Non-pigmented ciliary epithelial cell (primary cell): ENCODE measurements at regions not wholly inside any gene's neighbourhood (a gene's known extent, or its start where the extent isn't known, plus 50 kb on each side); places are given as distances from the start of the nearest gene placed in this dataset.

Source experiments
- DNase-seq: peaks from one replicate; pipeline ENCODE4 v3.0.0-alpha.2; 2010; ENCODE audit warnings: low read depth

DNA sequence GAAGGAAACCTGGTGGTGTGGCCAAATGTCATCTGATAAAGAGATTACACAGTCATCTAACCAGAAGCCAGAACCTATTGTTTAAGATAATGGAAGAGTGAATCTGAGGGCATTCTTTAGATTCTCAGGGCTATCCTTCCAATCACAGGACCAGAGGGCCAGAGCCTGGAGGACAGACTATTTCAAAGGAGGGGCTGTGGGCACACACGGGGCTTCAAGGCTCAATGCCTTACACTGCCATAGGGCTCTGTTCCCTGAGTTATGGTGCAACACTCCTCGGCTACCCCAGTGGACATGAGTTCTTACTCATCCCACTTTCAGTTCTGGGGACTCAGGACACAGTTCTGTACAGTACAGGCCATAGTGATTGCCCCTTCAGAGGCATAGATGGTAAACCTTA, 343.9 kb upstream of the ALCAM start:
- no peak for DNase-seq

GRCh38 chr3:105030211-105030610, 336.5 kb upstream of the ALCAM start:
- no peak for DNase-seq

DNA sequence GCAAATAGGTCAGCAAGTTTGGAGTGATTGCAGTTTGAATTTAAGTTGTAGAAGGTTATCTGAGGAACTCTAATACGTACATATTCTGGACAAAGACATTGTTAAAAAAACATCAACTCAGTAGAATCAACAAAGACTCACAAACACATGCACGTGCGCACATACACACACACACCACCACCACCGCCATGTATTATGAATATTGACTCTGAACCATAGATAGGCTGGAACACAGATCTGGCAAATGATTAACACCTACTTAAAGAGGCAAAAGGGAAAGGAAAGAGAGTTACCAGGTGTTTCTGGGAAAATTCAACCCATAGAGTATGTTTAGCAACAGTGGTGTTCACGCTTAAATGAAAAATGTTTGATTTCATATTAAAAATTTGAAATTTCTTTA, 334.2 kb upstream of the ALCAM start:
- no peak for DNase-seq

- no peak for DNase-seq
Measured at GRCh38 chr3:105033081-105033480, 333.6 kb upstream of the ALCAM start.

GRCh38 chr3:105039004-105039403, 327.7 kb upstream of the ALCAM start:
- no peak for DNase-seq

DNA sequence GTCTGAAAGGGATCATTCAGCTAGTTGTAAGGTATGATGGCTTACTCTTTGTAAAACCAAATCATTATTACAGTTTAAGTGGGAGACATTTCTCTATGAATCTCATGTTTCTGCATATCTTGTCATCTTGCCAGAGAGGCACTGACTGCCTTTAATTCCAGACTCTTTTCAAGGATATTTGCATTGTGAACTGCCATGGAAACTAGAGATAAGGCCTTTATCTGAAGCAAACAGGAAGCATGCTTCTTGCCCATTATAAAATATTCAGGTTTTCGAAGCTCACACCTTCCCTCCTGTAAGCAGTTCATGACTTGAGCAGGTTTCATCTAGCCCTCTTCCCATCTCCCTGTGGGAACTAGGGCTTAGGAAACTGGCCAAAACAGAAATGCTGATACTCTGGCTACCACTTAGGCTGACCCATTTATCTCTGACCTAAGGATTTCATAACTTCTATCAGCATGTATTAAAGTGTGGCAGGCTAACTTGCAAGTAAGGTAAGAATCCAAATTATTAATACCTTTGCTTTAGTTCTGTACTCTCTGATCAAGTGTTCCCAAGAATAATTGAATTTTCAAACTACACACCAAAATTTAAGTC, 326.6 kb upstream of the ALCAM start:
- peak; percentile 17 for DNase-seq

- DNase-seq, result no peak
Measured at GRCh38 chr3:105042586-105042985, 324.1 kb upstream of the ALCAM start.

- DNase-seq, result no peak
Measured at GRCh38 chr3:105051111-105051510, 315.6 kb upstream of the ALCAM start.

DNA sequence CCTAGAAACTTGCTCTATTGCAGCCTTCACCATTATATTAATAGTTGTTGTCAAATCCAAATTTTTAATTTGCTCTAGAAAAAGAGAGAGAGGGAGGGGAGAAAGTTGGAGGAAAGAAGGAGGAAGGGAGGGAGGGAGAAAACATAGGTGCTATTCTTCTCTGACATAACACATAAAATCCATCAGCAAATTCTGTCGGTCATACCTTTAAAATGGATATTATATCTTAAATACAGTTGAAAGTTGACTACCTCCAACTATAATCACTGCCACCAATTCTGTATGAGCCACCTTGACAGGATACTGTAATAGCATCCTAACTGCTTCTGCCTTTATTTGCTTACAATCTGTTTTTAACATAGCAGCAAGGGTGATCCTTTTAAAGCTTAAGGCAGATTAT, 314.7 kb upstream of the ALCAM start:
- no peak for DNase-seq

DNA sequence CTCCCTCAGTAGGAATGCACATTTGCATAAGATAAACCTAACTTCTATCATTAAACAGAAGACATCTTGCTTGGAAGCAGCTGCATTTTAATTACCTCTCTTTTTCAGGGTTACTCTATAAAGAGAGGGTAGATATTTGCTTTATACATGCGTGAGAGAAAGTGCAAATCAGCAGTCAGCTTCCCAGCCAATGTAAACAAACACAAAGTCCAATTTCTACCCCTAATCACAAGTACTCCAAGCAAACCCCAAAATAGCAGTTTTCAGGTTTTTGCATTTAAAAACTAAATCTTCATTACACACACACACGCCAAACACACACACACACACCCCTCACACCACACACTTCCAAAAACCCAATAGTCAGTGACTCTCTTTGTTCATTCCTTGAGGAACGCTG, 303.9 kb upstream of the ALCAM start:
- DNase-seq, result no peak

- no peak for DNase-seq
Measured at GRCh38 chr3:105065895-105066839, 300.5 kb upstream of the ALCAM start.

- DNase-seq, result no peak
Measured at GRCh38 chr3:105067361-105067760, 299.3 kb upstream of the ALCAM start.

- DNase-seq, result no peak
Measured at GRCh38 chr3:105077060-105077822, 289.5 kb upstream of the ALCAM start.

- DNase-seq, result no peak
Measured at GRCh38 chr3:105083945-105084344, 282.8 kb upstream of the ALCAM start.

- no peak for DNase-seq
Measured at GRCh38 chr3:105085506-105085905, 281.2 kb upstream of the ALCAM start.

- no peak for DNase-seq
Measured at GRCh38 chr3:105093371-105094252, 273.1 kb upstream of the ALCAM start.

DNA sequence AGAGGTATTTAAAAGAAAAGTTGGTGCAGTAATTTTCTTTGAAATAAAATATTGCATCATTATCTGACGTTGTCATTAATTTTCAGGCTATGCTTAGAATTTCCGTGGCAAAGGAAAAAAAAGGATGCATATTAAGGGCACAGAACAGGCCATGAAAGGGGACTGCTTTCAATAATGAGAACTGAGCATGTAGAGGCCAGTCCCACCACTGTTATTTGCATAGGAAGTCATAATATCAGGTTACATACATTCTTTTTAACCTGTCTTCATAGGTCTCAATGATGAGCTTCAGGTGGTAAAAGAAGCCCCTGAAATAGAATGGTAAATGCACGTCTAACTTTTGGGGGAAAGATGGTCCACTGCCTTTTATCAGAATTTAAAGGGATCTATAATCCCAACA, 272.1 kb upstream of the ALCAM start:
- no peak for DNase-seq

DNA sequence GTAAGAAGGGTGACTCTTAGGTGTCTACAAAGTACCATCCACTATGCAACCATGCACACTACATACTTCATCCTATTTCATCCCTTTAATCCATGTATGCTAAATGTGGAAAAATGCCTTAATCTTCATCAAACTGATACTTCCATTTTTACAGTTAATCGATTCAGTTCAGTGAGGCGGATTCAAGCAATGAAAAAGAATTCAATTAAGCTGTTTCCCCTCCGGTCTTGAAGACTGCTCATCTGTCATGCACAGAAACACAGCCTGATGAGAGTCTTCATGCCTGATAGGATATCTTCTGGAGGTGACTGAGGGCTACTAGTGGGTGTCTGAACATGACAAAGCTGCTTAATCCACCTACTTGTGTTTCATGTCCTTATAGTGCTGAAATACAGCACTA, 270.6 kb upstream of the ALCAM start:
- no peak for DNase-seq

DNA sequence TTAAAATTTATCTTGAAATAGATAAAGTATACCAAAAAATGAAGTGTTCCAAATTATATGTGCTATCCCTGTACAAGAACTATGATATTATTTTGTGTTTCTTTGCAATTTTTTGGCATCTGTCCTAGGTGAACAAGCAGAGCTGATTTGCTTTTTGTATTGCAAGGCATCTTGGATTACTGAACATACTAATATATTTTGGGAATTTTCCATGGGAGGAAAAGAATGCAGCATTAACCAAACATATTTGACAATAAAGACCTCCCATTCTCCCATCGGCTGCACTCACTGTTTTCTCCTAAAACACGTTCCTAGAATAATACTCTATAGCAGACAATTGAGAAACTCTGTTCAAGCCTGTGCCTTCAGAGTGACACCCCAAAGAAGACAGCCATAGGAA, 265.1 kb upstream of the ALCAM start:
- DNase-seq, result no peak

DNA sequence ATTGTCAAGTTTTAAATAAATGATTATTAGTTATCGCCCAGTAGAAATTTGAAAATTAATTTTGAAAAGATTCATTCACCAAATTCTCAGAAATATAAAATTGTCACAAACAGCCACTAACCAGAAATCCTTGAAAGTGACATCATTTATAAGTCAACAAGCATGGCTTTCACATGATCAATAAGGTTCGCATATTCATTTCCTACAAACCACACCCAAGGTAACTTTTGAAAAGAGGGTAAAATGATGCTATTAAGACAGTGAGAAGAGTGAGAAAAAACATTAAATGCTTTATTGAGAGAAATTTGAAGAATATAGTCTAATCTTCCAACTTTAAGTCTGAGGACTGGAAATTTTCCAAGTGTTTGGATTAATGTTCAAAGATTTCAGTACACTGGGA, 263.6 kb upstream of the ALCAM start:
- DNase-seq, result no peak

DNA sequence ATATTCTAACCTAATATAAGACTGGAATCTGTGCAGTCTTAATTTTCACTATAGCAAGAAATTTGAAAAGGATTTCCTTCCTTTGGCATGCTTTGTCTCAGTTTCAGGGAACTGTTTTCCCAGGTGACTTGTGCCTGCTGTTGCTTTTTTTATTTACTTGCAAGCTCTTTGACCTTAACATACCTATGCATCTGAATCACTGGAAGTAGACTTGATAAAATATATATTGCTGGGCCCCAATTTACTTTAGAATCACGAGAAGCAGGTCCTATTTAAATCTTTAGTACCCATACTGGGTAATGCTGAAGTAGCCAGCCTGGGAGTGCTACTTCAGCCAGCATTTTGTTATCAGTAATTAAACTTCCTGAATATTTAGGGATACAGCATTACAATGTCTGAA, 257.9 kb upstream of the ALCAM start:
- DNase-seq, result no peak

- no peak for DNase-seq
Measured at GRCh38 chr3:105118905-105119304, 247.8 kb upstream of the ALCAM start.
